ENCODE measurements at regions not wholly inside any gene's neighbourhood (a gene's known extent, or its start where the extent isn't known, plus 50 kb on each side); places are given as distances from the start of the nearest gene placed in this dataset.
"Not testable (repeated sequence)": the region's sequence is repeated elsewhere in the genome, so short reads cannot be mapped to it uniquely, and the experiment has no call there.

DNA sequence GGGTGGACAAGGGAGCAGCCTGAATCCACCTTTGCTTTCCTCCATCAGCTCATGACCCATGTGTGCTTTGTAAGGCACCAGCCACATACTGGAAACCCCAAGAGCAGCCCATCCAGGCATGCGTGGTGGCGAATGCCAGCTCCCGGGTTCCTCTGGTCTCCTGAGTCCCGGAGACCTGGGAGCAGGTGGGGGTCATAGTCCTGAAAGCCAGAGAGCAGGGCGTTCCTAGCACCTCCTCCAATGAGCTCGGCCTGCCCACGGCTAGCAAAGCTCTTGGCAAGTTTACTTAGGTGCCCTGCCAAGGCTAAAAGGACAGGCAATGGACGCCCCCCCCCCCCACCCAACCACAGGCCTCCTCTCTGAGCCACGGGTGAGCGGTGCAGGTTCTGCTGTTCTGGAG lies 3960.2 kb upstream of the TPTE start:
- H3K4me1 ChIP-seq (ENCODE audit: control insufficient read depth, insufficient read depth, low read length); CTCF ChIA-PET; H3K36me3 ChIP-seq (ENCODE audit: control insufficient read depth in 2 of 2, insufficient read depth in 1 of 2, low read length in 2 of 2); H3K4me3 ChIP-seq (ENCODE audit: low read depth, low read length); H3K27ac ChIP-seq (ENCODE audit: extremely low read depth, low read depth, low read length); POLR2A ChIA-PET; H3K9me3 ChIP-seq (ENCODE audit: control insufficient read depth, insufficient read depth, low read depth, low read length): not testable (repeated sequence)

DNA sequence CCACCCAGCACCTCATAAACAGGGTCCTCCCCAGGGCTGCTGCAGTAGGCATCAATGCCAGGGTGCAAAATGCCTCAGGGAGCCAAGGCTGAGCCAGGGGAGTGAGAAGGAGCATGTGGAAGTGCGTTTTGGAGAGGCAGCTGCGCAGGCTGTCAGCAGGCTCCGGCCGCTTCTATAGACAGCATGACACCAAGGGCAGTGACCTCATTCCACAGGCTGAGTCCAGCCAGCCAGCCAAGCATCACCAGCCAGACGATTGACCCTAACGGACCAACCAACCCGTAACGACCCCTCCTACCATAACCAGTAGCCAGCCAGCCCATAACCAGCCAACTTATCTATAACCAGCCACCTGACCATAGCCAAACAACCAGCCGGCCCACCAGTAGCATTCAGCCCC lies 3959.8 kb upstream of the TPTE start:
- H3K4me1 ChIP-seq (ENCODE audit: control insufficient read depth, insufficient read depth, low read length); H3K9me3 ChIP-seq (ENCODE audit: control insufficient read depth, insufficient read depth, low read depth, low read length); POLR2A ChIA-PET; CTCF ChIA-PET; H3K4me3 ChIP-seq (ENCODE audit: low read depth, low read length); H3K36me3 ChIP-seq (ENCODE audit: control insufficient read depth in 2 of 2, insufficient read depth in 1 of 2, low read length in 2 of 2); H3K27ac ChIP-seq (ENCODE audit: extremely low read depth, low read depth, low read length): not testable (repeated sequence)

DNA sequence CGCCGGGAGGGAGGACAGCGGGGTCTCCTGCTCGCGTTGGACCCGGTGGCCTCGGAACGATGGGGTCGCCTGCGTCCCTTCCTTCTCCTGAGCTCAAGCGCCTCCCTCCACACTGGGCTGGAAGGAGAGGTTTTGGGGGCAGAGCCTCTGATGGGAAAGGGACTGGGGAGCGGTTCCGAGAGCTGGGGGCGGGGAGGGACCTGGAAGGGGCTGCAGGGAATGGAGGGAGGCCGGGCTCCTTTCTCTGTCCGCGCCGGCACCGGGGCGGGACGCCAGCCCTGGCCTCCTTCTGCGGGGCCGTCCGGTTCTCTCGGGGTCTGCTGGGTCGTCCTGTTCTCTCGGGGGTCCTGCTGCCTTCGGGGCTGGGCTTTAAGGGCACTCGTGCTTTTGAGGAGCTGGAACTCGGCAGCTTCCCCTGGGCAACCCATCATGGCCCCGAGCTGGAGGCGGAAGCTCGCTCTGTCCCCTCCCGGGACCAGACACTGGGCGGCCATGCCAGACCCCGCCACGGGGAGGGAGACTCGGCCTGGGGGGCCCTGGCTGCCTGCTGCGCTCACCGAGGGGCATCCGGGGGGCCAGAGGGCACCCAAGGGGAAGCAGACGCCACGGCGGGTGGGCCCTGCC lies 3956.7 kb upstream of the TPTE start:
- H3K36me3 ChIP-seq (ENCODE audit: control insufficient read depth in 2 of 2, insufficient read depth in 1 of 2, low read length in 2 of 2); H3K27ac ChIP-seq (ENCODE audit: extremely low read depth, low read depth, low read length); POLR2A ChIA-PET; H3K9me3 ChIP-seq (ENCODE audit: control insufficient read depth, insufficient read depth, low read depth, low read length); H3K4me3 ChIP-seq (ENCODE audit: low read depth, low read length); H3K4me1 ChIP-seq (ENCODE audit: control insufficient read depth, insufficient read depth, low read length); CTCF ChIA-PET: not testable (repeated sequence)

DNA sequence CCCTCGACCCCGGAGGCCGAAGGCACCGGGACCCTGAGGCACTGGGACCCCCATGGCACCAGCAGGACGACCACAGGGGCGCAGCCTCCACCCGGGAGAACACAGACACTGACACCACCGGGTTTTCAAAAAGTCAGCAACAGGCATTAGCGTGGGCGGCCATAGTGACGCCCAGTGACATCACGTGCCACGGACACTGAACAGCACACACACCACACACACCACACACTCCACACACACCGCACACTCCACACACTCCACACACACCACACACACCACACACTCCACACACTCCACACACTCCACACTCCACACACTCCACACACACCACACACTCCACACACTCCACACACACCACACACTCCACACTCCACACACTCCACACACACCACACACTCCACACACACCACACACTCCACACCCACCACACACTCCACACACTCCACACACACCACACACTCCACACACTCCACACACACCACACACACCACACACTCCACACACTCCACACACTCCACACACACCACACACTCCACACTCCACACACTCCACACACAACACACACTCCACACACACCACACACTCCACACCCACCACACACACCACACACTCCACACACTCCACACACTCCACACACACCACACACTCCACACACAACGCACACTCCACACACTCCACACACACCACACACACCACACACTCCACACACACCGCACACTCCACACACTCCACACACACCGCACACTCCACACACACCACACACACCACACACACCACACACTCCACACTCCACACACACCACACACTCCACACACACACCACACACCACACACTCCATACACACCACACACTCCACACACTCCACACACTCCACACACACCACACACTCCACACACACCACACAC lies 3955.9 kb upstream of the TPTE start:
- H3K27ac ChIP-seq (ENCODE audit: extremely low read depth, low read depth, low read length); POLR2A ChIA-PET; H3K36me3 ChIP-seq (ENCODE audit: control insufficient read depth in 2 of 2, insufficient read depth in 1 of 2, low read length in 2 of 2); H3K4me1 ChIP-seq (ENCODE audit: control insufficient read depth, insufficient read depth, low read length); H3K9me3 ChIP-seq (ENCODE audit: control insufficient read depth, insufficient read depth, low read depth, low read length); CTCF ChIA-PET; H3K4me3 ChIP-seq (ENCODE audit: low read depth, low read length): not testable (repeated sequence)
- peak; percentile 78; the same call in 1 of the 2 replicates for TF ChIP-seq EGR2 (tag by site-specific recombination; IDR thresholded peaks at IDR 0.05; ENCODE audit: low read depth)
- TF ChIP-seq ZNF629 (tag by site-specific recombination; IDR thresholded peaks at IDR 0.05) = peak; percentile 76
- TF ChIP-seq SCRT2 (tag by site-specific recombination; IDR thresholded peaks at IDR 0.05) = peak; percentile 92
- TF ChIP-seq, protein P1, sequence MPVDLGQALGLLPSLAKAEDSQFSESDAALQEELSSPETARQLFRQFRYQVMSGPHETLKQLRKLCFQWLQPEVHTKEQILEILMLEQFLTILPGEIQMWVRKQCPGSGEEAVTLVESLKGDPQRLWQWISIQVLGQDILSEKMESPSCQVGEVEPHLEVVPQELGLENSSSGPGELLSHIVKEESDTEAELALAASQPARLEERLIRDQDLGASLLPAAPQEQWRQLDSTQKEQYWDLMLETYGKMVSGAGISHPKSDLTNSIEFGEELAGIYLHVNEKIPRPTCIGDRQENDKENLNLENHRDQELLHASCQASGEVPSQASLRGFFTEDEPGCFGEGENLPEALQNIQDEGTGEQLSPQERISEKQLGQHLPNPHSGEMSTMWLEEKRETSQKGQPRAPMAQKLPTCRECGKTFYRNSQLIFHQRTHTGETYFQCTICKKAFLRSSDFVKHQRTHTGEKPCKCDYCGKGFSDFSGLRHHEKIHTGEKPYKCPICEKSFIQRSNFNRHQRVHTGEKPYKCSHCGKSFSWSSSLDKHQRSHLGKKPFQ (tag by site-specific recombination; IDR thresholded peaks at IDR 0.05) = peak; percentile 84
- TF ChIP-seq, protein P2, sequence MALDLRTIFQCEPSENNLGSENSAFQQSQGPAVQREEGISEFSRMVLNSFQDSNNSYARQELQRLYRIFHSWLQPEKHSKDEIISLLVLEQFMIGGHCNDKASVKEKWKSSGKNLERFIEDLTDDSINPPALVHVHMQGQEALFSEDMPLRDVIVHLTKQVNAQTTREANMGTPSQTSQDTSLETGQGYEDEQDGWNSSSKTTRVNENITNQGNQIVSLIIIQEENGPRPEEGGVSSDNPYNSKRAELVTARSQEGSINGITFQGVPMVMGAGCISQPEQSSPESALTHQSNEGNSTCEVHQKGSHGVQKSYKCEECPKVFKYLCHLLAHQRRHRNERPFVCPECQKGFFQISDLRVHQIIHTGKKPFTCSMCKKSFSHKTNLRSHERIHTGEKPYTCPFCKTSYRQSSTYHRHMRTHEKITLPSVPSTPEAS (tag by site-specific recombination; IDR thresholded peaks at IDR 0.05) = peak; percentile 35; the same call in 1 of the 2 replicates
- 0 out of 2 replicates have a peak, but pooled peaks have one; percentile 30 for TF ChIP-seq ZBTB21 (tag by site-specific recombination; IDR thresholded peaks at IDR 0.05)
- TF ChIP-seq ZNF146 (tag by site-specific recombination; IDR thresholded peaks at IDR 0.05) = 0 out of 2 replicates have a peak, but pooled peaks have one; percentile 4
- TF ChIP-seq ZFHX2 (tag by site-specific recombination; conservative IDR thresholded peaks at IDR 0.05) = peak; percentile 75
- TF ChIP-seq ZNF335 (tag by site-specific recombination; conservative IDR thresholded peaks at IDR 0.05) = peak; percentile 80
- peak; percentile 74; the same call in 1 of the 2 replicates for TF ChIP-seq BCL11A (tag by site-specific recombination; IDR thresholded peaks at IDR 0.05; ENCODE audit: low read depth)
- peak; percentile 55; the same call in 1 of the 2 replicates for TF ChIP-seq KLF8 (tag by site-specific recombination; IDR thresholded peaks at IDR 0.05)
- TF ChIP-seq, protein P3, sequence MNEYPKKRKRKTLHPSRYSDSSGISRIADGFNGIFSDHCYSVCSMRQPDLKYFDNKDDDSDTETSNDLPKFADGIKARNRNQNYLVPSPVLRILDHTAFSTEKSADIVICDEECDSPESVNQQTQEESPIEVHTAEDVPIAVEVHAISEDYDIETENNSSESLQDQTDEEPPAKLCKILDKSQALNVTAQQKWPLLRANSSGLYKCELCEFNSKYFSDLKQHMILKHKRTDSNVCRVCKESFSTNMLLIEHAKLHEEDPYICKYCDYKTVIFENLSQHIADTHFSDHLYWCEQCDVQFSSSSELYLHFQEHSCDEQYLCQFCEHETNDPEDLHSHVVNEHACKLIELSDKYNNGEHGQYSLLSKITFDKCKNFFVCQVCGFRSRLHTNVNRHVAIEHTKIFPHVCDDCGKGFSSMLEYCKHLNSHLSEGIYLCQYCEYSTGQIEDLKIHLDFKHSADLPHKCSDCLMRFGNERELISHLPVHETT (tag by site-specific recombination; IDR thresholded peaks at IDR 0.05) = peak; percentile 58; the same call in 1 of the 2 replicates
- TF ChIP-seq, protein P4, sequence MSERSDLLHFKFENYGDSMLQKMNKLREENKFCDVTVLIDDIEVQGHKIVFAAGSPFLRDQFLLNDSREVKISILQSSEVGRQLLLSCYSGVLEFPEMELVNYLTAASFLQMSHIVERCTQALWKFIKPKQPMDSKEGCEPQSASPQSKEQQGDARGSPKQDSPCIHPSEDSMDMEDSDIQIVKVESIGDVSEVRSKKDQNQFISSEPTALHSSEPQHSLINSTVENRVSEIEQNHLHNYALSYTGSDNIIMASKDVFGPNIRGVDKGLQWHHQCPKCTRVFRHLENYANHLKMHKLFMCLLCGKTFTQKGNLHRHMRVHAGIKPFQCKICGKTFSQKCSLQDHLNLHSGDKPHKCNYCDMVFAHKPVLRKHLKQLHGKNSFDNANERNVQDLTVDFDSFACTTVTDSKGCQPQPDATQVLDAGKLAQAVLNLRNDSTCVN (tag by site-specific recombination; optimal IDR thresholded peaks at IDR 0.05) = peak; percentile 17

DNA sequence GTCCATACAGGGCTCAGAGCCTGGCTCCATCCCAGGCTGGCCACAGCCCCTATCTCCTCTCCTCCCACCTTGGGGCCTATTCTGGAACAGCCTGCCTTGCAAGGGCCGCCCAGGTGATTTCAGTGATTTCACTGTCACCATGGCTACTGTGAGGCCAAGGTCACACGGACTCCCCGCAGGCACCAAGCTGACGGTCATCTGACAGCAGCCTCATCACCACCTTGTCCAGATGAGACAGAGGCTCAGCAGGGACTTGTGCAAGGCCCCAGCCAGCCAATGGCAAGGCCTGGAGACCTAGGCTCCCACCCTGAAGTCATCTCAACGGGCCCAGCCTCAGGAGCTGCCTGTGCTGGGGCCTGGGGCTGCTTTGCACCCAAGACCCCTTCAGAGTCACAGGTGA lies 3953.8 kb upstream of the TPTE start:
- H3K4me1 ChIP-seq (ENCODE audit: control insufficient read depth, insufficient read depth, low read length); CTCF ChIA-PET: not testable (repeated sequence)

DNA sequence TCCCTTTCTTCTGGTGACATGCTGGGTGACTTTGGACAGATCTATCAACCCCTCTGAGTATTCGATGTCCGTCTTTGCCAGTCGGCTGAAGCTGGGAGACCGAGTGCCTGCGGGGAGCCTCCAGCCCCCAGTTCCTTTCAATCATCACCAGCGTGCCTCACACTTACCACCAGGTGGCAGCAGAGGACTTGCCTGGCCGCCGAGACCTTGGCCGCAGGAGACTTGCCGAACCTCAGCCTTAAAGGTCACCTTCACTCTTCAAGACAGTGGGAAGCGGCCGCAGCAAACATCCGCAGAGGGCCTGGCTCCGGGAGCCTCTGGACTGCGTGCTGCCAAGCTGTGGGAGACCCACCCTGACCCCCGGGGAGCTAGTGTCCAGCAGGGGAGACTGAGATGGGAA lies 3952.2 kb upstream of the TPTE start:
- H3K36me3 ChIP-seq (ENCODE audit: control insufficient read depth in 2 of 2, insufficient read depth in 1 of 2, low read length in 2 of 2); CTCF ChIA-PET; H3K9me3 ChIP-seq (ENCODE audit: control insufficient read depth, insufficient read depth, low read depth, low read length); H3K4me1 ChIP-seq (ENCODE audit: control insufficient read depth, insufficient read depth, low read length); H3K27ac ChIP-seq (ENCODE audit: extremely low read depth, low read depth, low read length); POLR2A ChIA-PET; H3K4me3 ChIP-seq (ENCODE audit: low read depth, low read length): not testable (repeated sequence)

More for the DNA sequence above, 3953.8 kb upstream of the TPTE start:
- H3K4me3 ChIP-seq (ENCODE audit: low read depth, low read length); H3K9me3 ChIP-seq (ENCODE audit: control insufficient read depth, insufficient read depth, low read depth, low read length); H3K27ac ChIP-seq (ENCODE audit: extremely low read depth, low read depth, low read length); H3K36me3 ChIP-seq (ENCODE audit: control insufficient read depth in 2 of 2, insufficient read depth in 1 of 2, low read length in 2 of 2); POLR2A ChIA-PET: not testable (repeated sequence)
